ENCODE measurements at regions not wholly inside any gene's neighbourhood (a gene's known extent, or its start where the extent isn't known, plus 50 kb on each side); places are given as distances from the start of the nearest gene placed in this dataset.

DNA sequence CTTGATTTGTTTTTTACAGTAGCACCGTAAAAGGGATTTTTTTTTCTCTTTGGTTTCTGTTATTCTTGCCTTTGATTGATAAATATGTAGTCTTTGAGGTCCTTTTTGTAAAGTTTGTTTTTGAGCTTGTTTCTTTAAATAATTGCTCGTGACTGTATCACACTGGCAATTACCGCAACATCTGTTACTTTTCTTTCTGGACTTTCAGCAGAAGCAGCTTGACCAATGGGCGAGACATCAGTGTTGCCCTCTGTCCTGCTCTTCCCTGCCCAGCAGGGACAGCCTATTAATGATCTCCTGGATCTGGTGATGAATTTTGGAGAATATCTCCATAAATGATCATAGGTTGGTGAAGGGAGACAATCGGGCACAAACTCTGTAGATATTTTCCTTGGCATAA lies 74.9 kb downstream of the TDRD15 start:
- no peak for TF ChIP-seq TARDBP (IDR thresholded peaks at IDR 0.05)
- TF ChIP-seq ZNF384 (IDR thresholded peaks at IDR 0.05), result no peak
- TF ChIP-seq SP1 (IDR thresholded peaks at IDR 0.05), result no peak
- no peak for TF ChIP-seq FOXK2 (IDR thresholded peaks at IDR 0.05)
- no peak for TF ChIP-seq FOXA1 (IDR thresholded peaks at IDR 0.05)
- no peak for TF ChIP-seq ELF4 (IDR thresholded peaks at IDR 0.05)
- TF ChIP-seq, protein P1, sequence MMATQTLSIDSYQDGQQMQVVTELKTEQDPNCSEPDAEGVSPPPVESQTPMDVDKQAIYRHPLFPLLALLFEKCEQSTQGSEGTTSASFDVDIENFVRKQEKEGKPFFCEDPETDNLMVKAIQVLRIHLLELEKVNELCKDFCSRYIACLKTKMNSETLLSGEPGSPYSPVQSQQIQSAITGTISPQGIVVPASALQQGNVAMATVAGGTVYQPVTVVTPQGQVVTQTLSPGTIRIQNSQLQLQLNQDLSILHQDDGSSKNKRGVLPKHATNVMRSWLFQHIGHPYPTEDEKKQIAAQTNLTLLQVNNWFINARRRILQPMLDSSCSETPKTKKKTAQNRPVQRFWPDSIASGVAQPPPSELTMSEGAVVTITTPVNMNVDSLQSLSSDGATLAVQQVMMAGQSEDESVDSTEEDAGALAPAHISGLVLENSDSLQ (IDR thresholded peaks at IDR 0.05), result no peak
- TF ChIP-seq HDGF (IDR thresholded peaks at IDR 0.05; ENCODE audit: borderline replicate concordance), result no peak
- TF ChIP-seq FOXM1 (IDR thresholded peaks at IDR 0.05; ENCODE audit: borderline replicate concordance), result no peak
